ENCODE measurements at regions not wholly inside any gene's neighbourhood (a gene's known extent, or its start where the extent isn't known, plus 50 kb on each side); places are given as distances from the start of the nearest gene placed in this dataset.
A peak's percentile ranks its signal among the peaks of the same experiment; 100 is the strongest.

DNA sequence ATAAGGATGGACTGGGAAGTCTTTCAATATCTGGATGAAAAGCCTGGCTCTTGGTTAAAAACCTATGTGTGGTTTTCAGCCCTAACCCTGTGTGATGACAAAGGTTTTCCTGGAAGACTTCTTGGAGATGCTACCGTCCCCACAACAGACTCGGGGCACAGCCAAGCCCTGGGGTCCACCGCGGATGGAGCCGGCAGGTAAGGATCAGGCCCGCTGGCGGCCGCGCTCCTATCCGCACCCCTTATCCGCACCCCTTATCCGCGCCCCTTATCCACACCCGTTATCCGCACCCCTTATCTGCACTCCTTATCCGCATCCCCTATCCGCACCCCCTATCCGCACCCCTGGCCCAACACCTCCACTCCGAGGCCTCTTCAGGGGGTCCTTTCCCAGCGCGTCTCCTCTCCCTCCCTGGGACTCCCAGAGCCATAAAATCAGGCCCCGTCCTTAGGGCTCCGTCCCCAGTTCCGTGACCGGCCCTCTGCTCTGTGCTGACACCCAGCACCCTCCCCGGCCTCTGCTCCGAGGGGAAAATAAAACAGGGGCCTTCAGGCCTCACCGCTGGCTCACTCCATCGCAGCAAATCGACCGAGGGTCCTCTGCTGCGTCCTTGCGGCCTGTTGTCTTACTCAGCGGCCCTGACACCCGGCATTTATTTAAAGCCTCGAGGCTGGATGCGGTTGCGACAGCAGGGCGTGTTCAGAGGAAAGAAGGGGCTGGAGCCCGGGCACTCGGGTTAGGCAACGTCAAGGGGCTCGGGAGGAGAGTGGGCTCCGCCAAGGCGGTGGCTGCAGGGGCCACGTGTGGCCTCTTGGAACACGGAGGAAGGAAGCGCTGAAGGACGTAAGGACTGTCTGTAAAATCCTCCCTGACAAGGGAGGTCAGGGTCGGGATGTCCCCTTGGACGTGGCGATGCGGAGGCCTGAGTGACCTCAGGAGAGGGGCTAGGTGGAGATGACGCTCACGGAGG is 215.1 kb upstream of the ADARB2 start:
- DNase-seq (ENCODE audit: low read depth in 2 of 2) = no peak

DNA sequence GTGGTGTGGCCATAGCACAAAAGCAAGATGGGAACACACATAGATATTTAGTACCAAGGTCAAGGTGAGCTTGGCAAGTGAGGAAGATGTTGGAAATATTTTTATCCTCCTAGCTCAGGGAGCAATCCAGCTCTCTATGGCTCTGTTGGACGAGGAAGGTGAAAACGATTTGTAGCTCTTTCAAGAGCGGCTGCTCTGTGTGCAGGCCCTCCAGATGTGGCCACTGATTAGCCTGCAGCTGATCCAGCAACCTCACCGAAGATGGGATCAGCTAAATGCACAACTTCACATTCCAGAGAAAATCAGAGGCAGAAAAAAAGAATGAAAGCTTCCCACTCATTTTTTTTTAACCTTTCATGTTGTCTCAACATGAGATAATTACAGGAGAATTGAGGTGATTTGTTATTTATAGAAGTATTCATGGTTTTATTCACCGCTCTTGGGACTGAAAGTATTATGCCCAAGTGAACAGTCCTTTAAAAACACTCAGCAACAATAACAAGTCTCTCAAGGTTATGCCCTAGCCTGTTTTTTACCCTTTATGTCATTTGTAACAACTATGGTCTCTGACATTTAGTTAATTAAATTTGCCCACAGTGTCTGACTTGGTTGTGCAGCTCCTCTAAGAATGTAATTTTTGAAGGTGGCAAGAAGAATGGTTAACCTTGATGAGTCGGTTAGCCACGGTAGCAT is 213.6 kb upstream of the ADARB2 start:
- DNase-seq (ENCODE audit: low read depth in 2 of 2) = no peak

DNA sequence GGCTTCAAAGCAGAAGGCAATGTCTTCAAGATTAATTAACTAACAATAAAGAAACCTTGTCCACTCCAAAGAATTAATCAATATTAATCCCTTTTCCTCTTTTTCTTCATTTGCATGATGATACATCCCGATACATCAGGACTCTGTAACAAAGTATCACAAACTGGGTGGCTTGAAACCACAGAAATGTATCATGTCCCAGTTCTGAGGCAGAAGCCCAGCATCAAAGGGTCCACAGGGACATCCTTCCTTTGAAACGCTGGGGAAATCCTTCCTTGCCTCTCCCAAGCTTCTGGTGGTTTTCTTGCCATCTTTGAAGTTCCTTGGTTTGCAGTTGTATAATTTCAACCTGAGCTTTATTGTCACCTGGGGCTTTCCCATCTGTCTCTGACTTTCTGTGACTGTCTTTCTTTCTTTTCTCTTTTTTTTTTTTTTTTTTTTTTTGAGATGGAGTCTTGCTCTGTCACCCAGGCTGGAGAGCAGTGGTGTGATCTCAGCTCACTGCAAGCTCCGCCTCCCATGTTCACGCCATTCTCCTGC is 210.2 kb upstream of the ADARB2 start:
- DNase-seq (ENCODE audit: low read depth in 2 of 2) = no peak

GRCh38 chr10:1944487-1944886 is 207.2 kb upstream of the ADARB2 start:
- DNase-seq (ENCODE audit: low read depth in 2 of 2) = no peak

DNA sequence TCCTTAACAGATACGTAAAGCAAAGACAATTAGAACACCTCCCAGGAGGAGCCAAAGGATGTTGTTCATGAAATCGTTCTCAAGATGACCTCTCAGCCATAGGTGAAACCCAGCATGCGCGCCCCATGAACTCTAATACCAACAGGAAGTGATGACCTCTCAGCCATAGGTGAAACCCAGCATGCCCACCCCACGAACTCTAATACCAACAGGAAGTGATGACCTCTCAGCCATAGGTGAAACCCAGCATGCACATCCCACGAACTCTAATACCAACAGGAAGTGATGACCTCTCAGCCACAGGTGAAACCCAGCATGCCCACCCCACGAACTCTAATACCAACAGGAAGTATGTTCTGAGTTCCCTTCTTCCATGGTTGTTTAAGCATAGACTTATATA is 205.2 kb upstream of the ADARB2 start:
- no peak for DNase-seq (ENCODE audit: low read depth in 2 of 2)

- peak; percentile 14 to 64 for DNase-seq (ENCODE audit: low read depth in 2 of 2)
Observed at GRCh38 chr10:1939016-1939415, 201.7 kb upstream of the ADARB2 start.

GRCh38 chr10:1938317-1938716 is 201.0 kb upstream of the ADARB2 start:
- DNase-seq (ENCODE audit: low read depth in 2 of 2) = peak in 1 of 2 donors; percentile 38

DNA sequence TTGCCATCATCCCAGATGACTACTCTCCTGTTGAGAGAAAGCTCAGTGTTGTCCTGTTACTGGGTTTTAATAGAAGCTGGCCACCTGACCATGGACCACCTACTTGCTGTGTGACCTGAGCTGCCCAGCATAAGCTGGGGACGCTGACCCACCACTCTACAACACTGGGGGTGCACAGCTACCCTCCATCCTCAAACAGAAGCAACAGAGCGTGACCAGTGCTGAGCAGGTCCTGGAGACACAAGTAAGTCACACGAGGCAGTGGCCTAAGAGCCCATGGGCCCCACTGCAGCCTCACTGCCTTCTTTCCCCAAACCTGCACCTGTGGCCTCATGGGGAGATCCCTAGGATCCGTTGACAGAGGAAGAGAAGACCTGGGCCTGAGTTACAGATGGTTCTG is 198.6 kb upstream of the ADARB2 start:
- DNase-seq (ENCODE audit: low read depth in 2 of 2) = no peak

GRCh38 chr10:1933215-1933614 is 195.9 kb upstream of the ADARB2 start:
- DNase-seq (ENCODE audit: low read depth in 2 of 2) = no peak

GRCh38 chr10:1932692-1933094 is 195.4 kb upstream of the ADARB2 start:
- DNase-seq (ENCODE audit: low read depth in 2 of 2) = no peak

DNA sequence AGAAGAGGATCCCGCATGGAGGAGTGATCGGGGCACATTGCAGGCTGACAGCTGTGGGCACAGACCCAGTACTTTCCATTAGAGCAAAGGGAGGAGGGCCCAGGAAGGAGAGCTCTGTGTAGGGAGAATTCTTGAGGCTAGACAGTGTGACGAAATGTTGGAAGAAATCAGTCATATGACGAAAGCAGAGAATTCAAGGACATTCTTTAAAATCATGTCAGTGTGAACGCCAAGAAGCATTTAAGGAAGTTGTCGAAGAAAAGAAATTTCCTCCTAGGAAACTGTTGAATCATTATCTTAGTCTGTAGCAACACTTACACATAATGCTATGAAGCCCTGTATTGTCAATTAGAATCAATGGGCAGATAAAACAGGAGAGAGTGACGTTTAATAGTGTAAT is 191.3 kb upstream of the ADARB2 start:
- DNase-seq (ENCODE audit: low read depth in 2 of 2) = no peak

GRCh38 chr10:1923998-1924397 is 186.7 kb upstream of the ADARB2 start:
- DNase-seq (ENCODE audit: low read depth in 2 of 2) = no peak

- DNase-seq (ENCODE audit: low read depth in 2 of 2) = no peak
Observed at GRCh38 chr10:1923586-1923985, 186.3 kb upstream of the ADARB2 start.

- no peak for DNase-seq (ENCODE audit: low read depth in 2 of 2)
Observed at GRCh38 chr10:1920941-1921340, 183.6 kb upstream of the ADARB2 start.

- DNase-seq (ENCODE audit: low read depth in 2 of 2) = no peak
Observed at GRCh38 chr10:1920127-1920526, 182.8 kb upstream of the ADARB2 start.

DNA sequence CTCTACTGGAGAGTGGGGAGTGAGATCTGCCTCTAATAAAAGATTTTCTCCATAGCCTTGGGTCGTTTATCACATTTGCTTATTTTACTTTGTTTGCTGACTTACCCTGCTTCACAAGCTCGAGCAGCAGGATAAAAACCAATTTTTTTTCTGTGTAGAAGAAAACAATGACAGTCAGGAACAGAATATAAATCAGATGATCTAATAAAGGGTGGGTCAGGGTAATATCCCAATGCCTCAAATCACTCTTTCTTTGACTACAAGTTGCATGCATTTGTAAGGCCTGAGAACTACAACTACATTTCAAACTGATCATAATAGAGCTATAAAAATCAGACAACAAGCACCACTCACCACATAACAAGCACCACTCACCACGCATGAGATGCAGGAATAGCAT is 174.4 kb upstream of the ADARB2 start:
- DNase-seq (ENCODE audit: low read depth in 2 of 2) = no peak

DNA sequence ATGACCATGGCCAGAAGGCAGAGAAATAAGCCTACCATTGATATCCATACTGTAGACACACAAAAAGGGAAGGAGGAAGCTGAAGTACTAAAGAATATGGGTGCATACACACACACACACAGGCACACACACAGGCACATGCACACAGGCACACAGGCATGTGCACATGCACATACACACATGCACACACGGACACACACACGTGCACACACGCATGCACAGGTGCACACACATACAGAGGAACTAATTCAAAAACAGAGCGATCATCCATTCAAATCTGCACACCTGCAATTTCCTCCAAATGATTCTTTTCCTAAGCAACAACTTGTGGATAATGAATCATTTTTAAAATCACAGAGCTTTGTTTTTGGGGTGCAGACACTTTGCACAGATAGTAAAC is 166.7 kb upstream of the ADARB2 start:
- no peak for DNase-seq (ENCODE audit: low read depth in 2 of 2)

- no peak for DNase-seq (ENCODE audit: low read depth in 2 of 2)
Observed at GRCh38 chr10:1896153-1896552, 158.8 kb upstream of the ADARB2 start.

DNA sequence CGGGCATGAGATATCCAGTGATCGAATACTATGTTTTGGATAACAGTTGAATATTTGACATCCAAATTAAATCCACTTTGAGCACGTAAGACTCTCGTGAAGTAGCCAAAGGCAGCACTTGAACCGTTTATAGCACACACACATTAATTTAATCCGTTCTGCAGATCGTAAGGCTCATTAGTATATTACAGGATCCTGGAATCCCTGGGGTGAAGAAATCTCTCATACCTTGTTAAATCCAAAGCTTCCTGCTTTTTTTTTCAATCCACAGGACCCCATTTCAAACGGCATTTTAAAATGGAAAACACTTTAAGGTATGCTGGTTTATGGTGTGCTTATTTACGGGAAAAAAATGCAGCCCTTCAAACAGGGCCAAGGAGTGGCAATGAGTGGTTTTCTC is 158.4 kb upstream of the ADARB2 start:
- DNase-seq (ENCODE audit: low read depth in 2 of 2) = no peak

- no peak for DNase-seq (ENCODE audit: low read depth in 2 of 2)
Observed at GRCh38 chr10:1894912-1895311, 157.6 kb upstream of the ADARB2 start.

DNA sequence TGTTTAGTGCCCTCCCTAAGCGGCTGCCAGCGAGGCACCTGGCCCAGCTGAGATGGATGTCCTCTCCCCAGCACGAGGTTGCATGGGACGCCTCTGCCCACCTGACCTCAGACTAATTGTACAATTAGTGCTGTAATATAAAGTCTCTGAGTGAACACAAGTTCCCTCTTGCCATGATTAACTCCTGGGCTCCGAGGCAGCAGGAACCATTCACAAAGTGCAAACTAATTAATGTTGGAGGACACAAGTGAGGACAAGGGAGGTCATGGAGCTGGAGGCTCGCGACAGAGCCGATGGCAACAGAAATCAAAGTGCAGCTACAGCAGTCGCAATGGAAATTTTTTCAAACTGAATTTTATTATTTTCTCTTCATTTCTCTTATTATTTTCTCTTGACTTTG is 156.6 kb upstream of the ADARB2 start:
- DNase-seq (ENCODE audit: low read depth in 2 of 2) = no peak

DNA sequence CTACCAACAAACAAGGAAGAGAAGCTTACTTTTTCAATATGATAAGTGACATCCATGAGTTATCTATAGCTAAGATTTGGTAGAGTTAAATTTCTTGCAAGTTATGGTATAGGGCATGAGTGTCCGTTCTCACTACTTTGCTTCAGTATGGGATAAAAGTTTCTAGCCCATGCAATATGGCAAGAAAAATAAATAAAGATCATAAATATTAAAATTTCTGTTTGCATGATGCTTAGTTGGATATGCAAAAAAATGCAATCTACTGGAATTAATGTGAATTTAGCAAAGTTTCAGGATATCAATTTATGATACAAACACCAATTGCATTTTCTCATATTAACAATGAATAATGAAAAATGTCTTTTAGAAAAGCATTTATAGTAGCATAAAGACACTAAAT is 148.7 kb upstream of the ADARB2 start:
- no peak for DNase-seq (ENCODE audit: low read depth in 2 of 2)

GRCh38 chr10:1882728-1883127 is 145.4 kb upstream of the ADARB2 start:
- no peak for DNase-seq (ENCODE audit: low read depth in 2 of 2)

All from activated CD8-positive, alpha-beta memory T cell treated with anti-CD3 and anti-CD28 coated beads for 4 hours (primary cell).